Left lung (tissue), 4 donors: ENCODE measurements at regions not wholly inside any gene's neighbourhood (a gene's known extent, or its start where the extent isn't known, plus 50 kb on each side); places are given as distances from the start of the nearest gene placed in this dataset.
A peak's percentile ranks its signal among the peaks of the same experiment; 100 is the strongest.

Source experiments
- ATAC-seq: fragments of 200-7000 bp; cut with Tn5 transposase; one replicate; pipeline ENCODE4 v1.9.1; 2020; ENCODE audit warnings: moderate library complexity
- DNase-seq, 4 donors: peaks; one replicate each; pipeline ENCODE4 v3.0.0-alpha.2; 2013 to 2020
- H3K27ac ChIP-seq, 2 donors: fragments of 200-600 bp; sonication (generic) in 1 of 2; one replicate each; pipeline versions ENCODE4 v1.5.0 to v1.8.0; 2020 to 2021
- H3K27me3 ChIP-seq, 2 donors: fragments of 200-600 bp; sonication (generic) in 1 of 2; one replicate each; pipeline versions ENCODE4 v1.5.0 to v1.8.0; 2020 to 2021
- H3K36me3 ChIP-seq, 2 donors: fragments of 200-600 bp; sonication (generic) in 1 of 2; one replicate each; pipeline versions ENCODE4 v1.5.0 to v1.8.0; 2020 to 2021
- H3K4me1 ChIP-seq, 2 donors: fragments of 200-600 bp; one replicate each; pipeline ENCODE4 v1.8.0; 2021
- H3K4me3 ChIP-seq, 2 donors: fragments of 200-600 bp; sonication (generic) in 1 of 2; one replicate each; pipeline versions ENCODE4 v1.5.0 to v1.8.0; 2020 to 2021; ENCODE audit warnings: mild to moderate bottlenecking in 1 of 2
- H3K9me3 ChIP-seq, 2 donors: fragments of 200-600 bp; sonication (generic) in 1 of 2; one replicate each; pipeline versions ENCODE4 v1.5.0 to v1.8.0; 2020 to 2021
- intact Hi-C, 2 donors: fragments of 100-400 bp; cut with DNase I; formaldehyde crosslinking; loops; one replicate each; pipeline versions ENCODE4 v1.11.2 to v1.14.2; 2022
- TF ChIP-seq, protein P1 (sequence below), 2 donors: fragments of 200-600 bp; sonication (generic) in 1 of 2; IDR thresholded peaks; one replicate each; pipeline versions ENCODE4 v1.5.0 to v1.8.0; 2021; ENCODE audit warnings: antibody characterized with exemption in 2 of 2
- donor health status: DM: no; HTN: yes; CAD: no.
- donor health status: DM: no; HTN: no; CAD: no.

DNA sequence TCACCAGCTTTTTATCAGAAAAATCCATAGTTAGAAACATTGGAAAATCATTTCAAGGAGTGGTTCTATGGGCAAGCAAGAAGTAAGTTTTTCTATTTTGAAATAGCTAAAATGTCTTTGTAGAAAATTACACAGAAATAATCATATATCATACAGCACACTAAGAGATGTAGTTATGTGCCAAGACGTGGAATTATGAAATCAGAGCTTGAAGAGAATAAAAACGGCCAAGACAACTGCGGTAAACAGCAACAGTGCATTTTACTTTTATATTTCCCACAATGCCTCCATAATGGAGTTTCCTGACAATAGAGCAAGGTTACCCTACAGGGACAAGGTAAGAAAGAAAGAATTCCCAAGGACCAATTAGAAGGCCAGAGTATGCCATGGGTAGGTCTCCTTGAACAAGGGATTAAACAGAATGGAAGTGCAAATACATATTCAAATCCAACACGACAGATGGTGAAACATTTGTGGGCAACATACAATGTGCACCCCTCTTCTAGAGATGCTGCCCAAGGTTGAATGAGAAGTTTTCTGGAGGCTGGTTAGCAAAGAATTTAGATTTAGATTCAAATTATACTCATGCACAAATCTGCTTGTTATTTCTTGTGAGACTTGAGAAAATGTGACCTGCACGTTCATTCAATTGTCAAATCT lies 76.1 kb upstream of the BTG1 start:
- peak in 2 of 4 donors; percentile 42 to 66 for DNase-seq
- Histone ChIP-seq H3K27me3 (no peaks in the 10 kb centered on the region), H3K27ac (no peak overlapping the region), H3K4me1 (peaks cover 0 to 5% of the 10 kb centered on the region in 2 donors), H3K36me3 (no peaks in the 10 kb centered on the region), H3K4me3 (no peak overlapping the region), H3K9me3 (no peaks in the 10 kb centered on the region)
- intact Hi-C loops = no loop called here
- ATAC-seq = no peak
- TF ChIP-seq, protein P1, sequence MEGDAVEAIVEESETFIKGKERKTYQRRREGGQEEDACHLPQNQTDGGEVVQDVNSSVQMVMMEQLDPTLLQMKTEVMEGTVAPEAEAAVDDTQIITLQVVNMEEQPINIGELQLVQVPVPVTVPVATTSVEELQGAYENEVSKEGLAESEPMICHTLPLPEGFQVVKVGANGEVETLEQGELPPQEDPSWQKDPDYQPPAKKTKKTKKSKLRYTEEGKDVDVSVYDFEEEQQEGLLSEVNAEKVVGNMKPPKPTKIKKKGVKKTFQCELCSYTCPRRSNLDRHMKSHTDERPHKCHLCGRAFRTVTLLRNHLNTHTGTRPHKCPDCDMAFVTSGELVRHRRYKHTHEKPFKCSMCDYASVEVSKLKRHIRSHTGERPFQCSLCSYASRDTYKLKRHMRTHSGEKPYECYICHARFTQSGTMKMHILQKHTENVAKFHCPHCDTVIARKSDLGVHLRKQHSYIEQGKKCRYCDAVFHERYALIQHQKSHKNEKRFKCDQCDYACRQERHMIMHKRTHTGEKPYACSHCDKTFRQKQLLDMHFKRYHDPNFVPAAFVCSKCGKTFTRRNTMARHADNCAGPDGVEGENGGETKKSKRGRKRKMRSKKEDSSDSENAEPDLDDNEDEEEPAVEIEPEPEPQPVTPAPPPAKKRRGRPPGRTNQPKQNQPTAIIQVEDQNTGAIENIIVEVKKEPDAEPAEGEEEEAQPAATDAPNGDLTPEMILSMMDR (IDR thresholded peaks at IDR 0.05) = no peak

DNA sequence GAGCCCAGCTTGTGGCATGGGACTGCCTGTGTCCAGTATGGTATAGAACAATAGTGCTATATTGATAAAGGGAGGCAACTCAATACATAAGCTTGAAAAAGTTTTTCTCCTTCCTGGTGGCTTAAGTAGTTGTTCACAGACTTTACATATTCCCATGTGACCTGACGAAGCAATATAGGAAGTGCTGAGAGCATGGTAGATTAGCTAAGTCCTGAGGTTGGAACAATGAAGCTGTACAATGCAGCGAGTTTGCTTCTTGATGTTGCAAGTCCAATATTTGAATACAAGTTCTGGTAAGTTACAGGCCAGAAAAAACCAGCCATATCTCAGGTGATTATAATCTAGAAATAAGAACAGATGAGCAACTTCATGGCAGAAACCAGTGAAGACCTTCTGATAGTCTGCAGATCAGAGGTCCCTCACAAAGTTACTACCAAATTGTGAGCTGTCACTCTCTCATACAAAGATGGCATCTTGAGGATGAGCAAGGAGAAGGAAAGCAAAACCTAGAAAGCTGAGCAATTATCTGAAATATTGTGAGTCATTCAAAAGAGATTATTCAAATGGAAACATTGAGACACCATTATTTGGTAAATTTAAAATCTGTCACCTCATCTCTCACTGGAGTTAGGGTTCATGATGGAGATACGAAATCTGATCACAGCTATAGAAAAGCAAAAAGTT lies 72.9 kb upstream of the BTG1 start:
- no peak overlapping the region for H3K4me3 ChIP-seq
- intact Hi-C loops = no loop called here
- DNase-seq (no peak), ATAC-seq (peak; percentile 65)
- peak overlapping the region in 1 of 2 donors; percentile 65 for H3K27ac ChIP-seq
- no peaks in the 10 kb centered on the region for H3K27me3 ChIP-seq
- peaks cover 0 to 6% of the 10 kb centered on the region in 2 donors for H3K4me1 ChIP-seq
- TF ChIP-seq, protein P1 (IDR thresholded peaks at IDR 0.05) = no peak
- H3K36me3 ChIP-seq = no peaks in the 10 kb centered on the region
- H3K9me3 ChIP-seq = no peaks in the 10 kb centered on the region

DNA sequence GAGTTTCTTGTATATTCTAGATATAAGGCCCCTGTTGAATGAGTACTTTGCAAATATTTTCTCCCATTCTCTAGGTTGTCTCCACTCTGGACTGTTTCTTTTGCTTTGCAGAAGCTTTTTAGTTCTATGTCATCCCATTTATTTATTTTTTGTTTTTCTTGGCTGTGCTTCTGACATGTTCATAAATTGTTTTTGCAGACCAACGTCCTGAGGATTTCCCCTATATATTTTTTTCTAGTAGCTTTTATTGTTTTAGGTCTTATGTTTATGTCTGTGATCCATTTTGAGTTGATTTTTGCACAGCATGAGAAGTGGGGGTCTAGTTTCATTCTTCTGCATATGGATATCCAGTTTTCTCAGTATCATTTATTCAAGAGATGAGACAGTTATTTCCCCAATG lies 70.4 kb upstream of the BTG1 start:
- Histone ChIP-seq H3K4me3 (no peak overlapping the region), H3K27ac (no peak overlapping the region), H3K27me3 (no peaks in the 10 kb centered on the region), H3K36me3 (no peaks in the 10 kb centered on the region), H3K9me3 (no peaks in the 10 kb centered on the region), H3K4me1 (peaks cover 0 to 9% of the 10 kb centered on the region in 2 donors)
- DNase-seq (no peak), ATAC-seq (no peak)
- TF ChIP-seq, protein P1 (IDR thresholded peaks at IDR 0.05) = no peak
- intact Hi-C loops = no loop called here

DNA sequence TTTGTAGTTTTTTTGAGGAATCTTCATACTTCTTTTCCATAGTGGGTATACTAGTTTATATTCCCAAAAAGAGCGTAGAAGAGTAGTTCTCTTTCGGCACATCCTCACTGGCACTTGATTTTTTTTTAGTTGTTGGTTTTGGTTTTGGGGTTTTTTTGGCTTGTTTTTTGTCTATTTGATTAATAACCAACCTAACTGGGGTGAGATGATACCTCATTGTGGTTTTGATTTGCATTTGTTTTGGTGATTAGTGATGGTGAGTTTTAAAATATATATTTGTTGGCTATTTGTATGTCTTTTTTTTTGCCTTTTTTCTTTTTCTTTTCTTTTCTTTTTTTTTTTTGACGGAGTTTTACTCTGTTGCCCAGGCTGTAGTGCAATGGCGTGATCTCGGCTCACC lies 69.7 kb upstream of the BTG1 start:
- Histone ChIP-seq H3K4me1 (peaks cover 0 to 9% of the 10 kb centered on the region in 2 donors), H3K9me3 (no peaks in the 10 kb centered on the region), H3K4me3 (no peak overlapping the region), H3K27ac (no peak overlapping the region), H3K27me3 (no peaks in the 10 kb centered on the region), H3K36me3 (no peaks in the 10 kb centered on the region)
- TF ChIP-seq, protein P1 (IDR thresholded peaks at IDR 0.05) = no peak
- ATAC-seq (no peak), DNase-seq (no peak)
- intact Hi-C loops = no loop called here

DNA sequence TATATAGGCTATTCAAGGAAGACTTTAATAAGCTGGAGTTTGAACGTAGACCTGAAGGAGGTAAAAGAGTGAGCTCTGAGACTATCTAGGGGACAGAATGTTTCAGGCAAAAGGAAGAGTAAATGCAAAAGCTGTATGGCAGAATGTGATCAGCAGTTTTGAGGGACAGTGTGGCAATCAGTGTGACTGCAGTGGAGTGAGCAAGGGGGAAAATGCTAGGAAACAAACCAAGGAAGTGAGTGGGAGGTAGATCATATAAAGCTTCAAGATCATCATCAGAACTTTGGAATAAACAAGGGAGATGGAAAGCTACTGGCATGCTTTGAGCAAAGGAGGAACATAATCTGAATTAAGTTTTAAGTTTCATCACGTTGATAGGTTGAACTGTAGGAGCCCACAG lies 67.5 kb upstream of the BTG1 start:
- no peaks in the 10 kb centered on the region for H3K9me3 ChIP-seq
- DNase-seq = no peak
- TF ChIP-seq, protein P1 (IDR thresholded peaks at IDR 0.05) = no peak
- no peak overlapping the region for H3K4me3 ChIP-seq
- no peak overlapping the region for H3K27ac ChIP-seq
- no peak for ATAC-seq
- no peaks in the 10 kb centered on the region for H3K27me3 ChIP-seq
- peaks cover 5 to 21% of the 10 kb centered on the region in 2 donors for H3K4me1 ChIP-seq
- intact Hi-C loops = no loop called here
- H3K36me3 ChIP-seq = no peaks in the 10 kb centered on the region
